C4-2B (cell line): ENCODE measurements at regions not wholly inside any gene's neighbourhood (a gene's known extent, or its start where the extent isn't known, plus 50 kb on each side); places are given as distances from the start of the nearest gene placed in this dataset.

Experiments
- ZFX ChIP-seq: fragments of 450-650 bp; IDR thresholded peaks from 2 replicates; pipeline ENCODE4 v1.6.1; 2017
- TF ChIP-seq, protein P1 (sequence below): fragments of 450-650 bp; conservative IDR thresholded peaks from 2 replicates; pipeline ENCODE4 v1.5.1; 2017; ENCODE audit warnings: mild to moderate bottlenecking

DNA sequence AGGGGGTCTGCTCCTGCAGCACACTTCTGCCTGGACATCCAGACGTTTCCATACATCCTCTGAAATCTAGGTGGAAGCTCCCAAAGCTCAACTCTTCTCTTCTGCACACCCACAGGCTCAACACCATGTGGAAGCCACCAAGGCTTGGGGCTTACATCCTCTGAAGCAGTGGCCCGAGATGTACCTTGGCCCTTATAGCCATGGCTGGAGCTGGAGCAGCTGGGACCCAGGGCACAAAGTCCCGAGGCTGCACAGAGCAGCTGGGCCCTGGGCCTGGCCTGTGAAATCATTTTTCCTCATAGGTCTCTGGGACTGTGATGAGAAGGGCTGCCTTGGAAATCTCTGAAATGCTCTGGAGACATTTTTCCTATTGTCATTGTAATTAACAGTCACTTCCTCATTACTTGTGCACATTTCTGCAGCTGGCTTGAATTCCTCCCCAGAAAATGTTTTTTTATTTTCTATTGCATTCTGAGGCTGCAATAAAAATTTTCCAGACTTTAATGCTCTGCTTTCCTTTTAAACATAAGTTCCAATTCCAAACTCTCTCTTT is 645.6 kb downstream of the RWDD3 start:
- TF ChIP-seq, protein P1, sequence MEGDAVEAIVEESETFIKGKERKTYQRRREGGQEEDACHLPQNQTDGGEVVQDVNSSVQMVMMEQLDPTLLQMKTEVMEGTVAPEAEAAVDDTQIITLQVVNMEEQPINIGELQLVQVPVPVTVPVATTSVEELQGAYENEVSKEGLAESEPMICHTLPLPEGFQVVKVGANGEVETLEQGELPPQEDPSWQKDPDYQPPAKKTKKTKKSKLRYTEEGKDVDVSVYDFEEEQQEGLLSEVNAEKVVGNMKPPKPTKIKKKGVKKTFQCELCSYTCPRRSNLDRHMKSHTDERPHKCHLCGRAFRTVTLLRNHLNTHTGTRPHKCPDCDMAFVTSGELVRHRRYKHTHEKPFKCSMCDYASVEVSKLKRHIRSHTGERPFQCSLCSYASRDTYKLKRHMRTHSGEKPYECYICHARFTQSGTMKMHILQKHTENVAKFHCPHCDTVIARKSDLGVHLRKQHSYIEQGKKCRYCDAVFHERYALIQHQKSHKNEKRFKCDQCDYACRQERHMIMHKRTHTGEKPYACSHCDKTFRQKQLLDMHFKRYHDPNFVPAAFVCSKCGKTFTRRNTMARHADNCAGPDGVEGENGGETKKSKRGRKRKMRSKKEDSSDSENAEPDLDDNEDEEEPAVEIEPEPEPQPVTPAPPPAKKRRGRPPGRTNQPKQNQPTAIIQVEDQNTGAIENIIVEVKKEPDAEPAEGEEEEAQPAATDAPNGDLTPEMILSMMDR: no peak
- no peak for TF ChIP-seq ZFX
